T-helper 2 cell (primary cell): ENCODE measurements at regions not wholly inside any gene's neighbourhood (a gene's known extent, or its start where the extent isn't known, plus 50 kb on each side); places are given as distances from the start of the nearest gene placed in this dataset.

ENCODE experiments used
- DNase-seq, 5 experiments: peaks; one replicate each; pipeline versions ENCODE4 v3.0.0 to v3.0.0-alpha.2; 2012 to 2022

- DNase-seq = no peak
These were observed 834.5 kb upstream of the ADGRL2 start for GRCh38 chr1:80966266-80966665.

- no peak for DNase-seq
These were observed 838.2 kb upstream of the ADGRL2 start for GRCh38 chr1:80962564-80962963.

- no peak for DNase-seq
These were observed 839.1 kb upstream of the ADGRL2 start for GRCh38 chr1:80961464-80962190.

- no peak for DNase-seq
These were observed 867.4 kb upstream of the ADGRL2 start for GRCh38 chr1:80933346-80933745.

GRCh38 chr1:80931178-80931577, 869.6 kb upstream of the ADGRL2 start:
- DNase-seq = no peak

GRCh38 chr1:80929868-80930508, 870.7 kb upstream of the ADGRL2 start:
- no peak for DNase-seq

- DNase-seq = no peak
These were observed 874.2 kb upstream of the ADGRL2 start for GRCh38 chr1:80926531-80926930.

GRCh38 chr1:80925130-80925805, 875.5 kb upstream of the ADGRL2 start:
- no peak for DNase-seq

- DNase-seq = no peak
These were observed 876.4 kb upstream of the ADGRL2 start for GRCh38 chr1:80924290-80924689.

GRCh38 chr1:80922906-80923305, 877.8 kb upstream of the ADGRL2 start:
- DNase-seq = no peak

GRCh38 chr1:80919426-80919825, 881.3 kb upstream of the ADGRL2 start:
- no peak for DNase-seq

- no peak for DNase-seq
These were observed 882.4 kb upstream of the ADGRL2 start for GRCh38 chr1:80918380-80918779.

GRCh38 chr1:80917826-80918225, 882.9 kb upstream of the ADGRL2 start:
- no peak for DNase-seq

- no peak for DNase-seq
These were observed 883.5 kb upstream of the ADGRL2 start for GRCh38 chr1:80917225-80917624.

- DNase-seq = no peak
These were observed 885.2 kb upstream of the ADGRL2 start for GRCh38 chr1:80915491-80915890.

- DNase-seq = no peak
These were observed 890.3 kb upstream of the ADGRL2 start for GRCh38 chr1:80910426-80910825.

- no peak for DNase-seq
These were observed 891.5 kb upstream of the ADGRL2 start for GRCh38 chr1:80909172-80909784.

- DNase-seq = no peak
These were observed 903.9 kb upstream of the ADGRL2 start for GRCh38 chr1:80896781-80897356.

GRCh38 chr1:80894921-80895320, 905.8 kb upstream of the ADGRL2 start:
- DNase-seq = no peak

GRCh38 chr1:80893115-80893514, 907.6 kb upstream of the ADGRL2 start:
- no peak for DNase-seq

GRCh38 chr1:80892539-80892938, 908.2 kb upstream of the ADGRL2 start:
- no peak for DNase-seq

- DNase-seq = no peak
These were observed 908.9 kb upstream of the ADGRL2 start for GRCh38 chr1:80891871-80892270.

- no peak for DNase-seq
These were observed 918.2 kb upstream of the ADGRL2 start for GRCh38 chr1:80882553-80882952.
